Sigmoid colon (tissue), 4 donors: ENCODE measurements at regions not wholly inside any gene's neighbourhood (a gene's known extent, or its start where the extent isn't known, plus 50 kb on each side); places are given as distances from the start of the nearest gene placed in this dataset.

Source experiments
- CTCF ChIP-seq, 4 experiments: fragments of 450-650 bp in 3 of 4; fragments of 200-600 bp in 1 of 4; IDR thresholded peaks; one replicate each; pipeline ENCODE4 v1.5.1; 2016 to 2019; ENCODE audit warnings: antibody characterized with exemption in 4 of 4, mild to moderate bottlenecking in 3 of 4, moderate library complexity in 2 of 4
- POLR2A ChIP-seq, 2 donors: fragments of 450-650 bp; IDR thresholded peaks; one replicate each; pipeline ENCODE4 v1.6.1; 2016; ENCODE audit warnings: antibody characterized with exemption in 2 of 2, mild to moderate bottlenecking in 2 of 2, moderate library complexity in 2 of 2
- POLR2AphosphoS5 ChIP-seq, 4 donors: sonication (generic); formaldehyde crosslinking; IDR thresholded peaks; one replicate each; pipeline ENCODE4 v1.6.1; 2017; ENCODE audit warnings: antibody characterized with exemption in 4 of 4

- TF ChIP-seq CTCF (IDR thresholded peaks at IDR 0.05), result no peak
- no peak for TF ChIP-seq POLR2AphosphoS5 (IDR thresholded peaks at IDR 0.05)
- TF ChIP-seq POLR2A (IDR thresholded peaks at IDR 0.05), result no peak
These were observed 63.7 kb upstream of the PLAC1 start for GRCh38 chrX:134721766-134722532.
